ENCODE measurements at regions not wholly inside any gene's neighbourhood (a gene's known extent, or its start where the extent isn't known, plus 50 kb on each side); places are given as distances from the start of the nearest gene placed in this dataset.

GRCh38 chr9:107222020-107222522 is 61.0 kb upstream of the RAD23B start:
- TF ChIP-seq GATA2 (IDR thresholded peaks at IDR 0.05; ENCODE audit: low read depth, low read length) (no peak), GATA3 (IDR thresholded peaks at IDR 0.05; ENCODE audit: low read depth, low read length) (no peak)
